ENCODE measurements at regions not wholly inside any gene's neighbourhood (a gene's known extent, or its start where the extent isn't known, plus 50 kb on each side); places are given as distances from the start of the nearest gene placed in this dataset.

- TF ChIP-seq, protein P1, sequence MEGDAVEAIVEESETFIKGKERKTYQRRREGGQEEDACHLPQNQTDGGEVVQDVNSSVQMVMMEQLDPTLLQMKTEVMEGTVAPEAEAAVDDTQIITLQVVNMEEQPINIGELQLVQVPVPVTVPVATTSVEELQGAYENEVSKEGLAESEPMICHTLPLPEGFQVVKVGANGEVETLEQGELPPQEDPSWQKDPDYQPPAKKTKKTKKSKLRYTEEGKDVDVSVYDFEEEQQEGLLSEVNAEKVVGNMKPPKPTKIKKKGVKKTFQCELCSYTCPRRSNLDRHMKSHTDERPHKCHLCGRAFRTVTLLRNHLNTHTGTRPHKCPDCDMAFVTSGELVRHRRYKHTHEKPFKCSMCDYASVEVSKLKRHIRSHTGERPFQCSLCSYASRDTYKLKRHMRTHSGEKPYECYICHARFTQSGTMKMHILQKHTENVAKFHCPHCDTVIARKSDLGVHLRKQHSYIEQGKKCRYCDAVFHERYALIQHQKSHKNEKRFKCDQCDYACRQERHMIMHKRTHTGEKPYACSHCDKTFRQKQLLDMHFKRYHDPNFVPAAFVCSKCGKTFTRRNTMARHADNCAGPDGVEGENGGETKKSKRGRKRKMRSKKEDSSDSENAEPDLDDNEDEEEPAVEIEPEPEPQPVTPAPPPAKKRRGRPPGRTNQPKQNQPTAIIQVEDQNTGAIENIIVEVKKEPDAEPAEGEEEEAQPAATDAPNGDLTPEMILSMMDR (IDR thresholded peaks at IDR 0.05), result no peak
- TF ChIP-seq POLR2A (IDR thresholded peaks at IDR 0.05), result no peak
- no peaks in the 10 kb centered on the region for H3K27me3 ChIP-seq
- intact Hi-C loops (cut with DNase I), result no loop called here
- H3K36me3 ChIP-seq (replicated peaks in 1 of 2), result no peaks in the 10 kb centered on the region
- no peak for DNase-seq
- H3K4me3 ChIP-seq, result no peak overlapping the region
- no peaks in the 10 kb centered on the region for H3K4me1 ChIP-seq (replicated peaks in 1 of 2)
- no peak overlapping the region for H3K27ac ChIP-seq
- H3K9me3 ChIP-seq (replicated peaks in 1 of 3), result no peaks in the 10 kb centered on the region
- WGBS, 4 donors, result 56 to 70% (median 64%) methylated on average over 5 of the region's 5 CpGs
These were observed 901.6 kb downstream of the EPHA4 start for GRCh38 chr2:220670511-220670910.

DNA sequence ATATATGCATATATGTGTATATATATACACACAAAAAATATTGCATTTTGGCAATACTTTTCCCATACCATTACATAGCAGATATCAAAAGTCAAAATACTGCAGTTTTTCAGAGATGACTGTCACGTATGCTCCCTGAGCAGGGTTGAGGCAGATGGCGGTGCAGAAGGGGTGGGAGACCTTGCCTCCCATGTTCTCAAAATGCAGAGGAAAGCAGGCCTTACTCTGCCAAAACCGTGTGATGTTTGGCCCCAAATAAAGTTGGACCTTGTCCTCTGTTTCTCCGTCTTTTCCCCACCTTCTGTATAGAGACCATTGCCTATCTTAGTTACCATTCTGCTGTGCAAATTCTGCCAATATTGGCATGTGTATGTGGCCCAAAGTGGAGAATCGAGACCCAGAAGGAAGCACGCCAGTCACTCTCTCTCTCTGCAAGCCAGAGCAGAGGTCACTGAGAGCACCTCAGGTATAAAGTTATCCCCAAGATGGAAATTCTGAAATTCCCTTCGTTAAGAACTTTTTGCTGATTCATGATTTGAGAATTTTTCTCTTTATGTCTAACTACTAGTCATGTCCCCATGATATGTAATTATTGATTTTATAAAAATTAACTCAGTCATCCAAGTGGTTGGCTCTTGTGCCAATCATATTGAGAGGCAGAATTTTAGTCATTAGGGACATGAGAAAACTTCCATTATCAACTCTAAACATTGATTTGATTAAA lies 898.8 kb downstream of the EPHA4 start:
- 81 to 90% (median 88%) methylated on average over 7 of the region's 7 CpGs for WGBS, 4 donors
- H3K4me1 ChIP-seq (replicated peaks in 1 of 2), result no peaks in the 10 kb centered on the region
- no peak for TF ChIP-seq POLR2A (IDR thresholded peaks at IDR 0.05)
- TF ChIP-seq, protein P1 (IDR thresholded peaks at IDR 0.05), result no peak
- no peak overlapping the region for H3K4me3 ChIP-seq
- H3K27me3 ChIP-seq, result no peaks in the 10 kb centered on the region
- no peak overlapping the region for H3K27ac ChIP-seq
- H3K9me3 ChIP-seq (replicated peaks in 1 of 3), result no peaks in the 10 kb centered on the region
- no peak for DNase-seq
- H3K36me3 ChIP-seq (replicated peaks in 1 of 2), result no peaks in the 10 kb centered on the region
- intact Hi-C loops (cut with DNase I), result no loop called here

DNA sequence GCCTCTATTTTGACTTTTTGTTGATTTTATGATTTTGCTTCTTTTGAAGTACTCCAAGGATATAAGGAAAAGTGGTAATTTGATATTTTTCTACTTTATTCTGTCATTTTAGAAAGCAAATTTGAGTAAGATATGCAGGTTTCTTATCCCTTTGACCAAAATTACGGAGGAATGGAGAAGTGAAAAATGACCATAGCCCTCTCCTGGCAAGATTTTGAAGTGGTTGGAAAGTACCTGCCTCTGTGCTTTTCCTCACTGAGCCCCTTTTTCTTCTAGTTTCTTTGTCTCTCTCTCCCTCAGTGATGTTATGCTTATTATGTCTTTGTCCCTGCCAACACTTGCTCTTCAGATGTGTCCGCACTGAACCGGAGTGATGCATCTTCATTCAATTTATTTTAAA lies 898.1 kb downstream of the EPHA4 start:
- DNase-seq, result no peak
- Histone ChIP-seq H3K4me3 (no peak overlapping the region), H3K9me3 (replicated peaks in 1 of 3) (no peaks in the 10 kb centered on the region), H3K27me3 (no peaks in the 10 kb centered on the region), H3K4me1 (replicated peaks in 1 of 2) (no peaks in the 10 kb centered on the region), H3K27ac (no peak overlapping the region), H3K36me3 (replicated peaks in 1 of 2) (no peaks in the 10 kb centered on the region)
- intact Hi-C loops (cut with DNase I), result no loop called here
- TF ChIP-seq, protein P1 (IDR thresholded peaks at IDR 0.05), result no peak
- TF ChIP-seq POLR2A (IDR thresholded peaks at IDR 0.05), result no peak
- WGBS, 4 donors, result 87 to 95% (median 90%) methylated on average over 3 of the region's 3 CpGs

GRCh38 chr2:220676695-220677094 lies 895.4 kb downstream of the EPHA4 start:
- TF ChIP-seq, protein P1 (IDR thresholded peaks at IDR 0.05), result no peak
- no peak for TF ChIP-seq POLR2A (IDR thresholded peaks at IDR 0.05)
- no peaks in the 10 kb centered on the region for H3K9me3 ChIP-seq (replicated peaks in 1 of 3)
- H3K4me1 ChIP-seq (replicated peaks in 1 of 2), result no peaks in the 10 kb centered on the region
- 85 to 100% (median 96%) methylated on average over 1 of the region's 1 CpG for WGBS, 4 donors
- intact Hi-C loops (cut with DNase I), result no loop called here
- H3K27me3 ChIP-seq, result no peaks in the 10 kb centered on the region
- no peaks in the 10 kb centered on the region for H3K36me3 ChIP-seq (replicated peaks in 1 of 2)
- H3K27ac ChIP-seq, result no peak overlapping the region
- no peak for DNase-seq
- H3K4me3 ChIP-seq, result no peak overlapping the region
